HG02642 (cell line): ENCODE measurements at regions not wholly inside any gene's neighbourhood (a gene's known extent, or its start where the extent isn't known, plus 50 kb on each side); places are given as distances from the start of the nearest gene placed in this dataset.
"Not testable (repeated sequence)": the region's sequence is repeated elsewhere in the genome, so short reads cannot be mapped to it uniquely, and the experiment has no call there.

ENCODE experiments used
- ATAC-seq: cut with Tn5 transposase; IDR thresholded peaks from one replicate; pipeline ENCODE4 v1.9.1; 2021; ENCODE audit warnings: mild to moderate bottlenecking; ENCODE audit not compliant: unreplicated experiment, poor library complexity

- ATAC-seq, result not testable (repeated sequence)
These were observed 612.3 kb downstream of the RAPGEF2 start for GRCh38 chr4:159715180-159715579.

DNA sequence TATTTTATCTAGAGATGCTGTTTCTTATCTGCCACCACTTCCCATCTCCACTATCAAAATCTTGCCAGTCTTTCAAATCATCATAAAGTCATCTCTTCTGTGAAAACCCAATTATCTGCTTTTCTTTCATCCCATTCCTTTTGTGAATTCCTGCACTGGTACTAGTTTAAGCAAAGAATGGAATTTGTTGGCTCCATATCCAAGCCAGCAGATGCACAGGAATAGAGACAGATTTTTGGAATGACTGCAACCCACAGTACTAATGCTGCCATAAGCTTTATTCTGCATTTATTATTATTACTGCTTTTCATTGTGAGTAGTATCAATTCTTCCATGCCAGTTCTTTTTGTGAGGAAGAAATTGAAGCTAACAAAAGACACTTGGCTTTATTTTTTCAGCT, 616.7 kb downstream of the RAPGEF2 start:
- no peak for ATAC-seq

DNA sequence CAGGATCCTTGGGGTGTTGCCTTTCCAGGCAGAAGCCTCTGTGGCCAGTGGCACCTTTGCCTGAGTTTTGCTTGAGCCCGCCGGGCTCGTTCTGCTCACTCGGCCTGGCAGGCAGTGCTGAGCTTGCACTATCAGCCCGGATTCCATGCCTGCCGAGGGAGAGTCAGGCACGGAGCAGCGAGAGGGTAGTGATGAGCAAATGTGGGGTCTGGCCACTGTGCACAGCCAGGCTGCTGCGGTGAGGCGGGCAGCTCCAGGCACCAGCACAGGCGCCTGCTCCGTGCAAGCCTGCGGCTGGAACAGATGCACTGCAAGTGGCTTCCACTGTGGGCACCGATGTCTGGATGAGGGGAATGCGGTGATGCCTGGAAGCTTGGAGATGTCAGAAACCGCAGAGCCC, 619.2 kb downstream of the RAPGEF2 start:
- no peak for ATAC-seq

- ATAC-seq, result no peak
These were observed 620.0 kb downstream of the RAPGEF2 start for GRCh38 chr4:159722918-159723317.

GRCh38 chr4:159723341-159724048, 620.6 kb downstream of the RAPGEF2 start:
- no peak for ATAC-seq

DNA sequence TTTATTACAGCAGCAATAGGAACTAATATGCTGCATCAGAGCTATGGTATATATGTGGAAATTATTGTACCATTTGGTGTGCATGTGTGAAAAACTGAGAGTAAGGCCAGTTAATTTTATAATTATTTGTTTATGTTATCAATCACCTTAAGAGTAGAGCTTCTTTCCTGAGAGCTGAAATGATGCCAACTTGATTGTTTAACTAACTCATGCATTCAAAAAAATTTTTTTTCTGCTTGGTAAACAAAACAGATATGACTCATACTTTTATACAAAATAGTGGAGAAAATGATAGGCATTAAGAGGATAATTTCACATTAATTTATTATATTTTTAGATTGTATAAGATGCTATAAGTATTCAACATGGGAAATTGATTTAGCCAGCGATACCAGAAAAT, 622.7 kb downstream of the RAPGEF2 start:
- no peak for ATAC-seq

DNA sequence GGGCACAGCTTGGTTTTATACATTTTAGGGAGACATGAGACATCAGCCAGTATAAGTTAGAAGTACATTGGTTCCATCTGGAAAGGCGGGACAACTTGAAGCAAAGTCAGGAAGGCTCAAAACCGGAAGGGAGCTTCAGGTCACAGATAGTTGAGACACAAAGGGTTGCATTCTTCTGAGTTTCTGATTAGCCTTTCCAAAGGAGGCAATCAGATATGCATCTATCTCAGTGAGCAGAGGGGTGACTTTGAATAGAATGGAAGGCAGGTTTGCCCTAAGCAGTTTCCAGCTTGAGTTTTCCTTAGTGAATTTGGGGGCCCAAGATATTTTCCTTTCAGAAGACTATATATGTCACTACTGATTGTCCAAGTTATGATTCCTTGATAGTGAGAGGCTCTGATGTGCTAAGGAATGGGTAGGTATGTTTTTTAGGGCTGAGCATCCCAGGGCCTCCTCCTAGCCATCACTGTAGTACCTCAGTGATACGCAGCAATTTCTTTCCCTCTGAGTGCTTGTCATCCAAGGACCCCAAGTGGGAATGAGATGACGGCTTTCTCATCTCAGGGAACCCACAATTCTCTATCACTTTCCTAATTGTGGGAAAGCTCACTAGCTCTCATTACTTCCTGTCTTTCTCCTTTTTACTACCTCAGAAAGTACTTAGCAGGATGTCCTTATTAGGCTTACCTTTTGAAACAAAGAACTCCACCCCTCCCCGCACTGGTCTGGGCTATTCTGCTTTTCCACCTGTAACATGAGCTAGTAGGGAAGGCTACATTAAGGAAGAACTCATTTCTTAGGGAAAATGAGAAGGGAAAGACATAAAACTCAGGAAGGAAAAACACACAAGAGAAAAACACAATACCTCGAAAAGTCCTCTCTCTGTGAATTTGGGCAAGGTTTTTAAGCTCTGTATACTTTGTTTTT, 632.7 kb downstream of the RAPGEF2 start:
- ATAC-seq, result no peak

GRCh38 chr4:159736411-159736810, 633.5 kb downstream of the RAPGEF2 start:
- no peak for ATAC-seq

- ATAC-seq, result no peak
These were observed 641.1 kb downstream of the RAPGEF2 start for GRCh38 chr4:159743971-159744370.

DNA sequence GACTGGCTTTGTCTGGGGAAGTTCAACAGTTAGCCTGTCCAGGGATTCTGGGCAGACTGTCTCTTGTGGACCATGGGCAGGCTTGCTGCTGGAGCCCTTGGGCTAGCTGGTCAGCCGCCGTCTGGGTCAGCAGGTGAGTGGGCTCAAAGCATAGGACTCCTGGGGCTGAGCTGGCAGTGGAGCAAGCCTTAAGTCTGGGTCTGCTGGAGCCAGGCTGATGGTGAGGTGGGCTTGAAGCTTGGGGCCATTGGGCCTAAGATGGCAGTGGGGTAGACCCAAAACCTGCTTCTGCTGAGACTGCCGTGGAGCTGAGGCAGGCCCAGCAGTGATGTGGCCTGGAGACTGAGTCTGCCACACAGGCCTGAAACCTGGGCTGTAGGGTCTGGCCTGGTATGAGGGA, 645.1 kb downstream of the RAPGEF2 start:
- no peak for ATAC-seq

DNA sequence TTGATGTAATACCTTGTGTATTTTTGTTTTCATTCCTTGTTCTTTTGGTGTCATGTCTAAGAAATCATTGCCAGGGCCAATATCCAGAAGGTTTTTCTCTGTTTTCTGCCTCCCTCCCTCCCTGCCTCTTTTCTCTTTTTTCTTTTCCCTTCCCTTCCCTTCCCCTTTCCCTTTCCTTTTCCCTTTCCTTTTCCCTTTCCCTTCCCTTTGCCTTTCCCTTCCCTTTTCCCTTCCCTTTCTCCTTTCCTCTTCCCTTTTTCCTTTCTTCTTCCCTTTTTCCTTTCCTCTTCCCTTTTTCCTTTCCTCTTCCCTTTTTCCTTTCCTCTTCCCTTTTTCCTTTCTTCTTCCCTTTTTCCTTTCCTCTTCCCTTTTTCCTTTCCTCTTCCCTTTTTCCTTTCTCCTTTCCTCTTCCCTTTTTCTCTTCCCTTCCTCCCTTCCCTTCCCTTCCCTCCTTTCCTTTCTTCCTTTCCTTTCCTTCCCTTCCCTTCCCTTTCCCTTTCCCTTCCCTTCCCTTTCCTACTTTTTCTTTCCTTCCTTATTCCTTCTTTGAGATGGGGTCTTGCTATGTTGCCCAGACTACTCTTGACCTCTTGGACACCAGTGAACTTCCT, 646.1 kb downstream of the RAPGEF2 start:
- no peak for ATAC-seq

DNA sequence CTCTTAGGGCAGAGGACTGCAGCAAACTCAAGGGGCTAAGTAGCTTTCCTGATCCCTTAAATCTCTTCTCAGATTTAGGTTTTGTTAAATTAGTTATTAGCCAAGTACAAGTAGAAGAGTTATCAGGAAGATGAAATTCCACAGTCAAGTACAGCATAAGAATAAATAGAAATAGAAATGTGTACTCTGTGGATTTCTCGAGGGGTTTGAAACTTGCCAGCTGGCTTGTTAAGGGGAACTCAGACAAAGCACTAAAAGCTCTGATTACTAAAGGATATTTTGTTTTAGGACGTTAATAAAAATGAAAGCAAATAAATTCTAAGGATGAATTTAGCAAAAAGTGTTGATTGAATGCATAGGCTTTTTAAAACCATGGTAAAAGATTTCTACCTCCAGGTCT, 654.6 kb downstream of the RAPGEF2 start:
- ATAC-seq, result no peak

DNA sequence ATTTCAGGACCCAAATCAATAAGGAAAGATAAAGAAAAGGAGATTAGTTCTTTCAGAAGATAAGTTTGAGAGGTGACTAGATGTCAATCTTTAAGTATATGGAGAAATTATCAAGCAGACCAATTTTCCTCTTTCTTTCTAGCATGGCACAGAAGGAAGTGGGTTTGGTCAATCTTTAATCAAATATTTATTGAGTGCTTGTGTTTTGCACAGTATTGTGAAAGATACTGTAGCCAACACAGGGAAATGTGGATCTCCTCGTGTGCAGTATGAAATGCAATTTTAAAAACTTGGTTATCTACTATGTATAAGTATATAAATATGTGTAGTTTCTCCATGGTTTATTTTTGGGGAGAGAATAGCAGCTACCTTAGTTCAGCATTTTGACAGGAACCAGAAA, 655.2 kb downstream of the RAPGEF2 start:
- ATAC-seq, result no peak

DNA sequence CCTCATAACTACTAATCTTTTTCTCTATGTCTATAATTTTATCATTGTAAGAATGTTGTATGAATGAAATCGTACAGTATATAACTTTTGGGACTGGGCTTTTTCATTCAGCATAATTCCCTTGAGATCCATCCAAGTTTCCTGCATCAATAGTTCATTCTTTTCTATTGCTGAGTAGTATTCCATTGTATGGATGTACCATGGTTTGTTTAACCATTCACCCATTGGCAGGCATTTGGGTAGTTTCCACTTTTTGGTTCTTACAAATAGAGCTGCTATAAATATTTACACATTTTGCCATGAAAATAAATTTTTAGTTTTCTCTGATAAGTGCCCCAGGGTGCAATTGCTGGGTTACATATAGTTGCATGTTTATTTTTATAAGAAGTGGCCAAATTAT, 659.8 kb downstream of the RAPGEF2 start:
- ATAC-seq, result no peak

DNA sequence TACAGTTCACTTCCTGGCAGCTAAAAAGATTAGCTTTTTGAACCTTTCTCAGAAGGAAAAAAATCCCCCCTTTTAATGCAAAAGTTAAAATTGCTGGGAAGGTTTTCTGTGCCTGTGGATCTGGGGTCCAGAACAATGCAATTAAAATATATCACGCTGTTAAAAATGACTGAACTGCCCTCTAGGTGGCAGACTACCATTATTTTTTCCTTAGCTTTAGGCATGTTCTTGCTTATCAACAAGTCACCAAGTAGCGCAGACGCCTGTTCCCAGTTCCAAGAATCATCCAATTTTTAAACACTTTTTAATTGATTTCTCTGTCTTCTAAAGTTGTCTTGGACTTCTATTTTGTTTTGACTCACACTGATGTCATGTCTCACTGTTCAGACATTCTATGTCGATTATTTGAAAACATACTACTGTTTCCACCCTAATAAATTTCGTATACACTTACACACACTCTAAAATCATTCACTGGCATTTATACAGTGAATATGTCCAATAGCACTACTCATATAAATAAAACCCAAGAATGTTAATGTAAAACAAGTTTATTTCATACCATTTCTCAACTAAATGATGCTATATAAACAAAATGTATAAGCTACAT, 661.6 kb downstream of the RAPGEF2 start:
- ATAC-seq, result peak; percentile 86

GRCh38 chr4:159765382-159765781, 662.5 kb downstream of the RAPGEF2 start:
- ATAC-seq, result no peak

- no peak for ATAC-seq
These were observed 663.4 kb downstream of the RAPGEF2 start for GRCh38 chr4:159766241-159766640.

- ATAC-seq, result no peak
These were observed 664.5 kb downstream of the RAPGEF2 start for GRCh38 chr4:159767406-159767805.

- no peak for ATAC-seq
These were observed 665.1 kb downstream of the RAPGEF2 start for GRCh38 chr4:159768016-159768415.

DNA sequence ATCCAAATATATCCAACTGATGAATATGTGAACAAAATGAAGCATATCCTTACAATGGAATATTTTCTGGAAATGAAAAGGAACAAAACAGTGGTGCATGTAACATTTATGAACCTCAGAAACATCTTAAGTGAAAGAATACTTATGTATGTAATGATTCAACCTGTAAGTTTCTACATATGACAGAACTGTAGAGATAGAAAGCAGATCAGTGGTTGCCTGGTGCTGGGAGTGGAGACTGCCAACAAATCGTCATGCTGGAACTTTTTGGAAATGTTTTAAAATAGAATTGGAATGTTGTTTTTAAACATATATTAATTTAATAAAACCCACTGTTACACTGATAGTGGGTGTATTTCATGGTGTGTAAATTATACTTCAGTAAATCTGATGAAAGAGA, 667.5 kb downstream of the RAPGEF2 start:
- ATAC-seq, result no peak

- ATAC-seq, result no peak
These were observed 668.1 kb downstream of the RAPGEF2 start for GRCh38 chr4:159770969-159771368.
